ENCODE measurements at regions not wholly inside any gene's neighbourhood (a gene's known extent, or its start where the extent isn't known, plus 50 kb on each side); places are given as distances from the start of the nearest gene placed in this dataset.
"Not testable (repeated sequence)": the region's sequence is repeated elsewhere in the genome, so short reads cannot be mapped to it uniquely, and the experiment has no call there.

DNA sequence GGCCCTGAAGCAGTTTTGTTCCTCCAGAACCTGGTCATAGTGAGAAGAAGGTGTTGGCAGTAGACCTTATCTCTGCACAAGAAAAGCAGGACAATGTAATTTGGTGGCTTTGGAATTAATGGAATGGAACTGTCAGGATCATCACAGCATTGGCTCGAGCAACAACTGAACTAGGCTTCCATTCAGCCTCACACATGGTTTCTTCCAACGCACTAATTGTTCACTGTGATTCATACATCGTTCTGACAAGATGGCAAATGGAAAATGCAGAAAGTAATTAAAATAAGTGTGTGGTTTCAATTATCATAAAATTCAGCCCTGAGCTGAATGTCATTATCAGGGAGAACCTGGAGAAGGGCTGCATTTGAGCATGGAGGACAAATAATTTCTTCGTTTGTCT, 80.6 kb downstream of the MFSD1 start:
- DNase-seq: no peak

DNA sequence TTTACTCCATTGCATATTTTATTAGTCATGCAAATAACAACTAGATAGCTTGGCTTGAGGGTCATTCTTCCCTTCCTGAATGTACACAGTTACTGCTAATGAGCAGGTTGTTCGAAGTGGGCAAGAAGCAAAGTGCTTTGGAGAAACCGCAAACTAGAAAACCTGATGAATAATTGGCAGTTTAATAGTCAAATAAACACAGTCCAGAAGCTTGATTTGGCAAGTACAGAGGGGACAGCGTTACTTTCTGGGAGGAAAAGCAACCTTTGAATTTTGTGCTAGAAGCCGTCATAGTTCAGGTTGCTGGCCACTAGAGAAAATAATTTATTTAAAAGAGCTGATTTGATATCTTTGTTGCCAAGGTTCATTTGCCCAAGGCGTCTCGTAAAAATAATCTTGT, 94.9 kb downstream of the MFSD1 start:
- DNase-seq: no peak

DNA sequence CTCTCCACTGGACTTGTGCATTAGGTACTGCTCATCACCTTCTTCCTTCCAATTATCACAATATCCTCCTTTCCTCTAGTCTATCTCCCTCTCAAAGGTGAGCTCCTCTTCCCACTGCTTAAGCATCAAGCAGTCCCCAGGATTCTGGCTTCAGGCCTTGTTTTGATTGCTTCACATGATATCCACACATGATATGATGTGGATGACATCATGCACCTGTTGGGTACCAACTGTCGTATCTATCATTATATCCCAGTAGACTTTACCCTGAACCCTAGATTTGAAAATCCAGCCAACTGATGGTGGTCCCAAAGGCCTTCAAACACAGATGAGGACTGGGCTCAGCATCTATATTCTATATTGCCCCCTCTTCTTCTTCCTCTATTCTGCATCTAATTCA, 104.9 kb downstream of the MFSD1 start:
- no peak for DNase-seq

DNA sequence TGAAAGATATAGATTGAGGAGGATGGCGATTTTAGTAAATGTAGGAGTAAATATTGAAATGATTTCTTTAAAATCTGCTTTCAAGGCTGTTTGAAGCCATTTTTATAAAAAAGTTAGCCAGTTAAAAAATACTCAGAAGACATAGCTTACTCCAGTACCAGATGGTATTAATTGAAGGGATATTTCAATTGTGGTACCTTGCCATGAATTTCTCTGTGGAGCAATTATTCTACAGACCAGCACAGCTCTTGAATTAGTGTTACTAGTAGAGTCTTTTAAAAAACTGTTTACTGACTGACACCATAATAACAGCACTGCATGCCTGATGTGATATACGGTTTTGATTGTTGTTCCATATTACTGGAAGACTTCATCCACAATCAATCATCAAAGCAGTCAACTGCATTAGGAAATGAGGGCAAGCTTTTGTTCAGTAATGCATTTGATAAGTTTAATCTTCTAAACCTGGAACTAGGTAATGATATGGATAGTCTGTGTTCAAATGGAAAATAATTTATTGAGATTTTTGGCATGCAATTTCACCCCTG, 106.4 kb downstream of the MFSD1 start:
- DNase-seq: no peak

DNA sequence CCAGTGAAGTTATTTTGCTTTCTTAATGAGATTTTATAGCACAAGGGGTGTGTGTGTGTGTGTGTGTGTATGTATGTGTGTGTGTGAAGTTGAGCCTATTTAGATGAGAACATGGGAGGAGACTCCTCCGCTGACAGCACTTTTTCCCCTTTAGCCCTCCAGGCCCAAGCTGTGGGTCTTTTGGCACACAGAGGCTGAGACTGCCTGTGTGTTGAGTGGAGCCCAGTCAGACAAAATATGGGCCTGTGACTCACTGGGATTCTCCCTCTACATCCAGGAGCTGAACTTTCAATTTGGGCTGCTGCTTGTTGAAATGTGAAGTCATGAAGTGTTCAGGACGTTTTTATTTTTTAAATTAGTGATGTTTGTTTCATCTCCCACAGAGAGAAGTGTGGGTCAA, 108.0 kb downstream of the MFSD1 start:
- no peak for DNase-seq

DNA sequence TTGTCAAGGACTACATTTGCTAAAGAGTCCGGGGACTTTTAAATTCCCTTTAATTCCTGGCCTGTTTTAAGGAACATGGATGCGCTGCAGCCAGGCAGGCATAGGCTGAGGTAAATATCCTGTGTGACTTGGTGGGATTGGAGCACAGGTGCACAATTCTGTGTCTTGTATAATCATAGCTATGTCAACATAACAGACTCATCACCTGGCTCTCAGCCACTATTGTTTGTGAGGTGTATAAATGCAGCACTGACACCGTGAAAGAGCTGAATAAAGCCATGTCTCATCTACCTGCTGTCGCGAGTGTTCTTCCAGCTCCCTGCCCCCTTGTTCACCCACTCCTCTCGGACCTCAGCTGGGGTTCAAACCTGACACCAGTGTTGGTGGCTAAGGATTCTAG, 109.7 kb downstream of the MFSD1 start:
- DNase-seq: no peak

DNA sequence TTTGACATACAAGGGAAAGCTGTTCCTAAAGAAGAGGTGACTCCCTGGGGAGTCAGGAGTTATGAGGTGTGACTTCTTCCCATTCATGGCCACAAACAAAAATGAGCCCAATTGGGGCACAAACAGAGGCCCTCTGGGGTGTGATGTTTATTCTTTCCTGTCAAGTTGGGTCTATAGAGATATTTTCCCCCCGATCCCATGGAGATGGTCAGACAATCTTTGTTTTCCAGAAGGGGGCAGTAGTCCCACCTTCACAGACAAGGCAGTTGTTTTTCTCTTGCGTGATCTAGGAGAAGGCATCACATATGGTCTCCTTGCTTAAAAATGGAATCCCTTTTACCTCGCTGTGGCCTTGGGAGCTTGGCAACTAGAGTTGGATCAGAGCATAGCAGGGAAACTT, 110.3 kb downstream of the MFSD1 start:
- no peak for DNase-seq

DNA sequence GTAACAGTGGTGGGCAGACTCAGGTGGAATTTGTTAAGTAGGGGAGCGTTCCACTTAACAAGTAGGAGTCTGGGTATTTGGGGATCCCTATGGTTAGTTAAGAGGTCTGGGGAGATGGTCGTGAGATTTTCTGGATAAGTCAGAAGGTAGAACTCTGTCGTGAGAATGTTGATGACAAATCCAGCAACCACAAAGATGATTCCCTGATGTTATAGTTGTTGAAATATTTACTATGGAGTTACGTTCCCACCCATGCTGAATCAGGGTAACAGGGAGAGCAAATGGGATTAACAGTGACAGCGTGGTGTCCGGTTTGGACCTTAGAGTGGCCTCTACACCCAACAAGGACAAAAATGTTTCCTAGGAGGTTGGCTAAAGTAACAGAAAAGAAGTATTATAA, 110.8 kb downstream of the MFSD1 start:
- no peak for DNase-seq

DNA sequence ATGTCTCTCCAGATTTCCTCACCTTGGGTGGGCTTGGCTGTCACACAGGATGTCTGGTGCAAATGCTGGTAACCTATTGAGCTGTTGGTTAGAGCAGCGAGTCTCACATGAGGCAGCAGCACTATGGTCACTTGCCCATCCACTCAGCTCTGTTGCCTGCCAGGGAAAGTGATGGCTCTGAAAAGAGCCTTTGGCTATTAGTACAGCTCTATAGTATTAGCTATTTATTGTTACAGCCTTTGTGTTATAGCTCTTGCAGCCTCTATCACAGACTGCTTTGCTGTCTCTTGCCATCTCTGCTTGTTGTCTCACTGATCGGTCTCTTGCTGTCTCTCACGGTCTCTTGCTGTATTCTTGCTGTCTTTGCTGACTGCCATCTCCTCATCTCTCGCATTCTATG, 114.3 kb downstream of the MFSD1 start:
- no peak for DNase-seq

DNA sequence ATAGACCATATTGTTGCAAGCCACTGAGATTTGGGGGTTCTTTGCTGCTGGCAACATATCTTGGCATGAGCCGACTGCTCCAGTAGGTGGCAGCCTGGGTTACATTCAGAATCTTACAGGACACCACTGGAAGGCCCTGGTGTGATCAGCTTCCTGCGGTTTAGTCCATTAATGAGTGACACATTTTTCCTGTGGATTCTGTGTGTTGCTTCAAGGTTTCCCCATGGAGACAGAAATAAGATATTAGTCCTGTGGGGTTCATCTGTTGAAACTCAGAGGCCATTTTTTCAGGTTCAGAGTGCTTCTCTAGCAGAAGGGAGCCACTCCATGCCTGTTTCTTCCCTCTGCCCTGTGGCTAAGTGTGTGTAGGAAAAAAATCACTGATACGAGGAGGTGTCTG, 116.2 kb downstream of the MFSD1 start:
- peak; percentile 5 to 28 for DNase-seq

DNA sequence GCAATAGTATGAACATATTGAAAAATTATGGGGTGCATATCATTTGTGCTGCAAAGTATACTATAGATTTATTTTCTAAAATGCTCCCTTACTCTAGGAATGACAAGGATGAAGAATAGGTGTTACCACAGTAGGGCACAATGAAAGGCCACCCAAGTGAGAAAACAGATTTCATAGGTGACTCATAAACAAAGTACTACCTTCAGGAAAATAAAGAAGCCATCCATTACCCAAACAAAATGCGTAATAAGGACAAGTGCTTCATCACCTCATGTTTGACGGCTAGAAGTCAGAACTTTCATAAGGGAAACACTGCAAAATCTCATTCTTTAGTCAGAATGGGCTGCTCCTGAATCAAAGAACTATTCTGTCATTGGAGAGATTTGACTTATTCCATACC, 116.6 kb downstream of the MFSD1 start:
- DNase-seq: no peak

DNA sequence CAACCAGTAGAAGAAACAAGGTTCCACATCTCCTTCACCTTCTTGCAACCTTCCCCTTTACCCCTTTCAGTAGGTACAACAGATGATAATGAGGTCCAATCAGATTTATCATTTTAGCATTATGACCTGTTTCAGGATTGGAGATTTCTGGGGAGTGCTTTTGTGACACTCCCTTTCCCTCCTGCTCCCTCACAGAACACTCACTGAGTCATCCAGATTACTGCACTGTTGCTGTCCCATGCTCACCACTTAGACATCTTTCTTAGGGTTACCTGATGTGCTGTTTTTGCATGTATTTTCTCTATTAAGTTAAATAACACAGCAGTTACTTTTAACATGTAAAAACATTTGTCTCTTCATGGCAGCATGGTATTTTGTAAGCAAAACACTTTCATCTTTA, 118.5 kb downstream of the MFSD1 start:
- no peak for DNase-seq

DNA sequence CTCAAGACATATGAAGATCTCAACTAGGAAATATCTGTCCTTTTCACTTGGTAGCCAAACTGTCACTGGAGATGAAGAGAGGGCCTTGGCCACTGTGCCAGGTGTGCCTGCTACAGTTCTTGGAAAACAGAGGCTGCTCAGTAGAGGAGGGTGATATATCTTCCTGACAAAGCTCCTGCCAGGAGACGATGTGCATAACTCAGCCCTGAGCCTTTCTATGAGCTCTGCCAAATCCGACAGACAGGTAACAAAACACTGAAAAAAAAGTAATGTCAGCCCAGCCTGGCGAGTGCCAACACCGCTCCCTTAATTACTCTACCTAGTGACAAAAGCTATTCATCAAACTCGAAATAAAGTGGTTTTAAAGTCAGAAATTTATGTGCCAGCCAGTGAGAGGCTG, 123.2 kb downstream of the MFSD1 start:
- no peak for DNase-seq

DNA sequence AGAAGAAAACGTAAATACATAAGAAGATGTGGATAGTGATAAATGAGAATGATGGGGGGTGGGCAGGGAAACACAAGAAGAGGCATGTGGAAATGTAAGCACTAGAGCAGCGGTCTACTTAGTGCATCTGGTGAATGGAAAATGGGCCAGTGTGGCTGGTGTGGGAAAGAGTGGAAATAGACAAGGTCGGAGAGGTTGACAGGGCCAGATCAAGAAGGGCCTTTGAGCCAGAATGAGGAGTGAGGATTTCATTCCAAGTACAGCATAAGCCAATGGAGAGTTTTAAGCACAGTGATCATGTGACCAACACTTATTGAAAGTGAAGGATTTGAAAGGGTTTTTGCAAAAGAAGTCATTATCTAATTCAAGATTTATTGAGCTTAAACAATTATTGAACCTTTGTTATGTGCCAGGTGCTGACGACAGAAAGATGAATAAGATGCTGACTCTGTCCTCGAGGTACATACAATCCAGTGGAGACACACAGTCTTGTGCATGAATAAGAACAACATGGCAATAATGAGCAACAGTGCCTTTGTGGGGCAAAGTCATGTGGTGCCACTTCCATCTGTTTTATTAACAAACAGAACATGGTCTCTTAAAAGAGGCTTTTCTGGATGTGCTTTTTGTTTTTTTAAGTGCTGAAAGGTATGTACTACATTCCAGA, 124.1 kb downstream of the MFSD1 start:
- DNase-seq: no peak

DNA sequence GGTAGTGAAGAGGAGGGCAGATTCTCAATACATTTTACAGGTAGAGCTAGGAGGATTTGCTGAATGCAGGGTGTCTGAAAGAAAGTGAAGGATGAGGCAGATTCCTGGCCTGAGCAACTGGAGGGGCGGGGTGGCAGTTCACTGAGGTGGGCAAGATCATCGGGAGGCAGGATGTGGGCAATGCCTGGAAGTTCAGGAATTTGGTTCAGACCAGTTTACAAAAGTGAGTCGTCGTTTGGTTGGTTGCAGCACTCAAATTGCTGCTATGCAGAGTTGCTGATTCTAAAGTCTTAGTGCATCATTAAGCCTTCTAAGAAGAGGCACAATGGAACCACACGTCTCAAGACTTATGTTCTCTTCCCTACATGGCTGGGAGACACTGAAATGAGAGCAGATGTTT, 134.0 kb downstream of the MFSD1 start:
- DNase-seq: no peak

DNA sequence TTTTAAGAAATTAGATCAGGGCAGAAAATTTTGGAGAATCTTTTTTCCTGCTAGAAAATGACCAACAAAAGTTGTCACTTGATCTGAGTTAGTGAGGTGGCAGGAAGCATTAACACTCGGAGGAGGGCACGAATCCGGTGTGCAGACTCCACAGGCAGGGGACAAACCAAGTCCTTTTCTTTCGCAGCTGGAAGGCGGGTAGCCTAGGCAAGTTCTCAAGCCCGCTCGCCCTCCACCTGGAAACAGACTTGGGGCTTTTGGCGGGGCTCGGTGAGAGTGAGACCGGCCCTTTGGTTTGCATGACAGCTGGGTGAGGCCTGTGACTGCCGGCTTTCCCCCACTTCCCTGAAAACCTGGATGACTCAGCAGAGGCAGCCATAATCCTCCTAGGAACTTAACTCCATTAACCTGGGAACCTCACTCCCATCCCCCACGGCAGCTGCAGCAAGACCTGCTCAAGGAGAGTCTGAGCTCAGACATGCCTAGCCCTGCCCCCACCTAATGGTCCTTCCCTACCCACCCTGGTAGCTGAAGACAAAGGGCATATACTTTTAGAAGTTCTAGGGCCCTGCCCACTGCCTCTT, 134.8 kb downstream of the MFSD1 start:
- no peak for DNase-seq

DNA sequence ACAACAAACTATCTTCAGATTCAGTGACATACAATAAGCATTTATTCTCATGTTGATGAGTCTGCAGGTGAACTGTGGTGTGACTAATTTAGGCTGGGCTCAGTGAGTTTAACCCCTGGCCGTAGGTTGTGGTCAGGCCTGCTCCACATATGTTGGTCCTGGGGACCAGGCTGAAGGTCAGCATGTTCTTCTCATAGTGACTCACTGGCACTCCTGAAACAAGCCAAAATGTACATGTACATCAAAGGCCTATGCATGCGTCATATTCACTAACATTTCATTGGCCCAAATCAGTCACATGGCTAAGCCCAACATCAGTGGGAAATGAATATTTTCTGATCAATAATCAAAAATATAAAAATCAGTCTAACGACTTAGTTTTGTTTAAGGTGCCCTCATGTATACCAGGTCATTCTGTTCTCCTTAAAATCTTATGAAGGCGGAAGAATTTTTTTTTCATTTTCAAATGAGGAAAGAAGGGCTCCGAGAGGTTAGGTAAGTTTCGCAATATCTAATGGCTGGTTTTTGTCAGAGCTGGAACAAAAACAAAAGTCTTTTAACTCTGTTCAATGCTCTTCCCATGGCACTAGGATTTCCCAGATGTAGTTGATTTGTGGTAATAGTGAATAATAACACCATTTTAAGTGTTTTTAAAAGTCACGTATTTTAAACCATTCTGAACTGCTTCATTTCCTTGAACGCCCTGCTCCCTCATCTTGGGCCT, 148.5 kb downstream of the MFSD1 start:
- no peak for DNase-seq

DNA sequence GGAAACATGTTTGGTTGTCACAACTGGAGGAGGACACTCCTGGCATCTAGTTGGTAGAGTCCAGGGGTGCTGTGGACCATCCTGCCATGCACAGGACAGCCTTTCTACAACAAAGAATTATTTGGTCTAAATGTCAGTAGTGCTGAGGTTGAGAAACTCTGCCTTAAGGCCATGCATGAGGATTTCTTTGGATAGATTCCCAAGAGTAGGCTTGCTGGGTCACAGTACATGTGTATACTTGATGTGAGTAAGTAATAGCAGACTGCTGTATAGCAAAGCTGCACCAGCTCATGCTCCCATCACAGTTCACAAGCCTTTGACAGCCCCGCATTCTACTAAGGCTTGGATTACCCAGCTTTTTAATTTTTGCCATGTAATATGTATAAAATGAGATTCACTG, 151.3 kb downstream of the MFSD1 start:
- DNase-seq: no peak

DNA sequence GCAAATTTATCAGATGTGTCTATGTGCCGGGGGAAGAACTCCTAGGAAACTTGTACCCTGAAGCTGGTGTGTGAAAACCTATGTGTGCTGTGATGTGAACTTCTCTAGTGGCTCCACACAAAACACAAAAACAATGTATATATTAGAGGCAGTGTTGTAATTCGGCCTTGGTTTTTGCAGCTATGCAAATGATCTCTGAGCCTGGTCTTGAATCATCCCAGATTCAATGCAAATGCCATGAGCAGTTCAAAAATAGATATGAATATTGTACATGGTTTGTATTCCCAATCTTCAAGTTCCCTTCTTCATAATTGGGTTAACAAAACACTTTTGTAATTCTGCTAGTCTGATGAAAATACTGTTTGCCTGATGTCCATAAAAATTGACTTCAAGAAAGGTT, 152.6 kb downstream of the MFSD1 start:
- DNase-seq: no peak

DNA sequence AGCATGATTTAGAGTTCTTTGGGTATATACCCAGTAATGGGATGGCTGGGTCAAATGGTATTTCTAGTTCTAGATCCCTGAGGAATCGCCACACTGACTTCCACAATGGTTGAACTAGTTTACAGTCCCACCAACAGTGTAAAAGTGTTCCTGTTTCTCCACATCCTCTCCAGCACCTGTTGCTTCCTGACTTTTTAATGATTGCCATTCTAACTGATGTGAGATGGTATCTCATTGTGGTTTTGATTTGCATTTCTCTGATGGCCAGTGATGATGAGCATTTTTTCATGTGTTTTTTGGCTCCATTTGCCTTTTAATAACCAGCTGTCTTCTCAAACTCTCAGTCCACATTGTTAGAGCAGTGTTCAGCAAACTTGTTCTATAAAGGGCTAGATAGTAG, 155.9 kb downstream of the MFSD1 start:
- DNase-seq: not testable (repeated sequence)

DNA sequence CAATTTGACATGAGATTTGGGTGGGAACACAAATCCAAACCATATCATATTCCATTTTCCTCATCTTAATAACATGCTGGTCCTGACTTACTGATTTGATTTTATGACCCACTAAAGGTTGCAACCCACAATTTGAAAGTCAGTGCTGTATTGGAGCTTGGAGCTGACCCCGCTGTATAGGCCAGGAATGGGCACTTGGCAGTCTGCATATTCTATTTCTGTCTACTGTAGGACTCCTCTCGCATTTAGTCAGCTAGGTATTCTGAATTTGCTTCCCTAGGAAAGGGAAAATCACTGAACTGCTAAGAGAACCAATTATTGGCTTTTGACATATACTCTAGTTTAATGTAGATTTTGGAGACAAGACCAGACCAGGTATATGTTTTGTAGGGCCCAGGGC, 157.0 kb downstream of the MFSD1 start:
- no peak for DNase-seq

DNA sequence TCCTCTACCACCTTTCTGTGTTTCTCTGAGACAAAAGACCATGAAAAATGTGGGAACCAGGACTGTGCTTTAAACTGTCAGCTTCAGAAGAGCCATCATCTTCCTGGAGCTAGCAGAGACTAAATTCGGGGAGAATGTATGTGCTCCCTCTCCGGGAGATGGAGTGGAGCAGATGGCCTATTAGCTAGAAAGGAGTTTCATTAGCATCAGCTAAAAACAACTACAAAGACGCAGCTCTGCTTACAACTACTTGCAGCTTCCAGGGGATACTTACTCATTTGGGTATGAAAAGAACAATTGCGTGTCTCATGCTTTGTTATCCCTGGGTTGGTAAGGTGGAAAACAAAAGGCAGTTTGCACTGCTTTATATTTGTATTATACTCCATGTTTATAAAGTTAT, 159.6 kb downstream of the MFSD1 start:
- no peak for DNase-seq

DNA sequence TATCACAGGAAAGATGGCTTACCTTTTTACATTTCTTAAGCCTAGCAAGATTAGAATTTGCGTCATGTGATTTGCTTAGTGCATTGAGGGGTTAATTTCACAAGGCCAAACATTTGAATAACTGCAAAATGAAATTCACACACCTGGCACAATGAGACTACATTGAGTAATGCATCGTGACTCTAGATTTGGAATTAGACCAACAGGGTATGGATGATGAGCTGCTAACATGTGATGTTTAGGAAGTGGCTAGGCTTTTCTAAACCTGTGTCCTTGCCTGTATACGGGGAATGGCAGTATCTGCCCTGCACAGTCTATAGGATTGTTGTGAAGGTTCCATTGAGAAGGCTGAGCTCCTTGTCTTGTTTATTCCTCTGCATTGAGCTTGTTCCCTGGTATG, 160.1 kb downstream of the MFSD1 start:
- DNase-seq: no peak

DNA sequence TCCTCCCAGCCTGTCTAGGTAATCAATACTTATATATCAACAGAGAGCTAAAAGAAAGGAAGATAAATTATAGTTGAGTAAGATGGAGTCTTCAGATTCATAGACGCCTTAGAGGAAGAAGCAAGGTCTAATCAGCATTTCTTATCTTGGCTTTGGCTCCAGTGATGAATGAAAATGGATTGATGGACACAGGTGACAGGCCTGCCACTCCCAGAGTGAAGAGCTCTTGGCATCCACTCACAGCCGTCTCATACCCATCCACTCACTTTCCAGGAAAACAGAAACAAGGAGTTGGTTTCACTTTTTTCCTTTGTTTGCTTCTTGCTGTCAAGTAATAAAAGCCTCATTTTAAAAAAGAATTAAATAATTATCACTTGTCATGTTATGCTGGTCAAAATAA, 168.2 kb downstream of the MFSD1 start:
- no peak for DNase-seq
